Mesodermal cell (in vitro differentiated cells): ENCODE measurements at regions not wholly inside any gene's neighbourhood (a gene's known extent, or its start where the extent isn't known, plus 50 kb on each side); places are given as distances from the start of the nearest gene placed in this dataset.
"Not testable (repeated sequence)": the region's sequence is repeated elsewhere in the genome, so short reads cannot be mapped to it uniquely, and the experiment has no call there.

Experiments used
- H3K27ac ChIP-seq: 2 replicates; pipeline ENCODE4 v1.7.0; 2013; ENCODE audit warnings: mild to moderate bottlenecking, low read depth, low read length, moderate library complexity; ENCODE audit not compliant: severe bottlenecking
- H3K36me3 ChIP-seq: 2 replicates; pipeline ENCODE4 v1.7.1; 2013; ENCODE audit warnings: mild to moderate bottlenecking, low read length, moderate library complexity; ENCODE audit not compliant: control insufficient read depth, insufficient read depth
- H3K4me1 ChIP-seq: one replicate; pipeline ENCODE4 v1.7.1; 2013; ENCODE audit warnings: mild to moderate bottlenecking, low read length; ENCODE audit not compliant: insufficient read depth, control insufficient read depth, poor library complexity, severe bottlenecking
- H3K4me3 ChIP-seq: 2 replicates; pipeline ENCODE4 v1.7.0; 2013; ENCODE audit warnings: low read length, control low read depth, mild to moderate bottlenecking; ENCODE audit not compliant: insufficient read depth, poor library complexity, severe bottlenecking; ENCODE audit errors: extremely low read depth
- H3K9me3 ChIP-seq: 2 replicates; pipeline ENCODE4 v1.7.1; 2013; ENCODE audit warnings: mild to moderate bottlenecking, low read length, moderate library complexity; ENCODE audit not compliant: control insufficient read depth
- WGBS, 2 experiments: methylation state at CpG; one replicate each; pipeline ENCODE4 v1.1.5; 2013; ENCODE audit warnings: missing lambda C conversion rate in 2 of 2; ENCODE audit not compliant: insufficient coverage in 2 of 2; 5-methylcytosine and 5-hydroxymethylcytosine counted together

DNA sequence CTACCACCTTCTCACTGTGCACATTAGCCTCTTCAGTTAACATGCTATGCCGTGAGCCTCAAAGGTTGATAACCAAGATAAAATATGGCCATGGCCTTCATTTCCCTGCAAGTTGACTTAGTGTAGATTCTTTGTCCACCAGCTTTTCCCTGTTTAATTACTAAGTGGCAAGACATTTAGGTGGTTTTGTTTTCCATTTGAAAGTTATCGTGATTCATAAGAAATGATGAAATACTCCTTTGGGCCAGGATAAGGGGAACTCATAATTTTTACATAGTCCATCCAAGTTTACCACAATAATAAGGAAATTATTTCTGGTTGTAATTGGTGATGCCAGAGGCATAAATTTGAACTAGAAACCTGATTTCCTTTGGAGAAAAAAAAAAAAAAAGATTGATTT lies 609.6 kb downstream of the TAF11L14 start:
- Histone ChIP-seq H3K4me1 (no peaks in the 10 kb centered on the region), H3K4me3 (no peak overlapping the region), H3K36me3 (no peaks in the 10 kb centered on the region), H3K9me3 (no peaks in the 10 kb centered on the region), H3K27ac (no peak overlapping the region)
- WGBS, 2 experiments = 100% methylated on average over 1 of the region's 2 CpGs

DNA sequence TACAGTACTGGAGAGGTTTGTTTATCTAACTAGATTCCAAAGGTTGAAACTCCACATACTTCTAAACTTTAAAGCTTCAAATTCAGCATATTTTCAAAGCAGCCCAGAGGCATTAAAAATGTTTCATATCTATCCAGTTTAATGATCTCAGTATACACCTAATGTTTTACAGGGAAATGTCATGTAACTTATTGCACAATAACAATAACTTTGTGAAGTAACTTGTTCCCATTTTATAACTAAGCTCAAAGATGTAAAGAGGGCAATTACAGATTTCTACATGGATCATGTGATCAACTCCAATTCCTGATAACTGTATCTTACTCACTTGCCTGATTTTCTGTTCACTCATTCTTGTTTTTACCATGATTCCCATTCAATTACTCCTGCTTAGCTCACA lies 610.0 kb downstream of the TAF11L14 start:
- no peak overlapping the region for H3K27ac ChIP-seq
- no peaks in the 10 kb centered on the region for H3K4me1 ChIP-seq
- no peaks in the 10 kb centered on the region for H3K9me3 ChIP-seq
- H3K4me3 ChIP-seq = no peak overlapping the region
- no peaks in the 10 kb centered on the region for H3K36me3 ChIP-seq

DNA sequence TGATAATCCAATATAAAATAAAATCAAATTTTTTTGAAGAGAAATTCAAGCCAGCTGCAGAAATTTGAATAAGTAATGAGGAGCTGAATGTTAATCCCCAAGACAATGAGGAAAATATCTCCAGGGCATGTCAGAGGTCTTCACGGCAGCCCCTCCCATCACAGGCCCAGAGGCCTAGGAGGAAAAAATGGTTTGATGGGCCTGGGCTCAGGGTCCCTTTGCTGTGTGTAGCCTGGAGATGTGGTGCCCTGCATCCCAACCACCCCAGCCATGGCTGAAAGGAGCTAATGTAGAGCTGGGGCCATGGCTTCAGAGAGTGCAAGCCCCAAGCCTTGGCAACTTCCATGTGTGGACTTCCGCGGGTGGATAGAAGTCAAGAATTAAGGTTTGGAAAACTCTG lies 618.3 kb downstream of the TAF11L14 start:
- H3K36me3 ChIP-seq = no peaks in the 10 kb centered on the region
- no peaks in the 10 kb centered on the region for H3K4me1 ChIP-seq
- WGBS, 2 experiments = 100% methylated on average over 2 of the region's 3 CpGs; no CpG with 5 or more reads in 1 of the 2 experiments
- no peak overlapping the region for H3K27ac ChIP-seq
- H3K9me3 ChIP-seq = peaks cover 22% of the 10 kb centered on the region
- no peak overlapping the region for H3K4me3 ChIP-seq

DNA sequence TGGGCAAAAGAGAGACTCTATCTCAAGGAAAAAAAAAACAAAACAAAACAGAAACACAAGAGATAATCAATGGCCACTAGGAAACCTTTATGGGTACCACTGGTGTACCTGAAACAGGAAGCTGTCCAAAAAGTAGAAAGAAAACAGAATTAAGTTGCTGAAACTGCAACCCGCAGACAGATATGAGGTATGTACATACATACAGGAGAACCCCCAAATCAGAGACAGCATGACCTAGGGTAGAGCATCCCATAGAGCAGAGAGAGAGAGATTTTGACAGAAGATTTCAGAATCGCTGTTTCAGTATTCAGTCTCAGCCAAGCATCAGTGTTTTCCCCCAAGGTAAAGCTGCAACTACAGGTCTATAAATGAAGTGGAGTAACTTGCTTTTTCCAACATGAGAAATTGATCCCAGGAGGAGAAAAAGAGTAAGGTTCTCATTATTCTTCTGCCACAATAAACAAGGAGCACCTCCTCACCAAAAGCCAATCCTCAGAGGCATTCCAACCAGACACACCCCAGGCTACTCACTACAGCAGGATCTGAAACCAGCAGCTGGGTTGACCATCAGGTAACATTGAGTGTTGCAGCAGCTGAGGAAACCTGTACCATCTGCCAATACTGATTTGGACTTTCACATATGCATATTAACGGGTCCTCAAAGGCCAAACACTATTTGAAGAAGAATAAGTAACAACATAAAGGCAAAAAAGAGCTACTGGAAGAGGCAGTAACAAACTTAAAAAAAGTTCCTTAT lies 630.0 kb downstream of the TAF11L14 start:
- H3K36me3 ChIP-seq = no peaks in the 10 kb centered on the region
- H3K4me3 ChIP-seq = no peak overlapping the region

DNA sequence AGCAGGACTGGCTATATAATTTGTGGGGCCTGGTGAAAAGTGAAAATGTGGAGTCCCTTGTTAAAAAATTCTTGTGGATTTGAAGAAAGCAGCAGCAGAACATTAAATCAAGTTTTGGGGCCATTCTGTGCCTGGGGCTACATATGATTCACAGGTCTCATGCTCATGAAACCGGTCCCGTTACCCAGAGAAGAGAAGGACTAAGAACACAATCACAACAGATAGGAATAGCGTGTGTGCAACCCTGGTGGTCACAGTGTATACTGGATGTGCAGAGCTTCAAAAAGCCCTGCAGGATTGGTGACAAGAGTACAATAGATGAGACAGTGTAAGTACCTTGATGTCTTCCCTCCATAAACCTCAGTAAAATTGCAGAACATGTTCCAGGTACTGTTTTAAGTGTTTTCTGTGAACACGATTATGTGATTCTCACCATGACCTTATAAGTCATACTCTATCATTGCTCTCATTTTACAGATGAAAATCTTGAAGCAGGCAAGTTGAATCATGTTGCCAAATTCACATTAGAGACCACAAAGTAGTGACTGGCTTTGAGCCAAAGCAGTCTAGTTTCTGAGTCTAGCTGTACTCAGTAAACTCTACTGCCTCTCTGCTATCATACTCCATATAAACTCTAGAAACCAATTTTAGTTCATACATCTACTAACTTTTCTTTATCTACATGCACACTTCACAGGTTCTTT lies 636.5 kb downstream of the TAF11L14 start:
- 94 to 97% methylated on average over 2 to 4 of the region's 4 CpGs for WGBS, 2 experiments
- Histone ChIP-seq H3K9me3 (no peaks in the 10 kb centered on the region), H3K4me3 (no peak overlapping the region), H3K36me3 (no peaks in the 10 kb centered on the region), H3K4me1 (no peaks in the 10 kb centered on the region), H3K27ac (no peak overlapping the region)

More for the DNA sequence above, 630.0 kb downstream of the TAF11L14 start:
- H3K9me3 ChIP-seq = no peaks in the 10 kb centered on the region
- no peak overlapping the region for H3K27ac ChIP-seq
- H3K4me1 ChIP-seq = no peaks in the 10 kb centered on the region
- WGBS, 2 experiments = 100% methylated on average over 2 of the region's 3 CpGs

DNA sequence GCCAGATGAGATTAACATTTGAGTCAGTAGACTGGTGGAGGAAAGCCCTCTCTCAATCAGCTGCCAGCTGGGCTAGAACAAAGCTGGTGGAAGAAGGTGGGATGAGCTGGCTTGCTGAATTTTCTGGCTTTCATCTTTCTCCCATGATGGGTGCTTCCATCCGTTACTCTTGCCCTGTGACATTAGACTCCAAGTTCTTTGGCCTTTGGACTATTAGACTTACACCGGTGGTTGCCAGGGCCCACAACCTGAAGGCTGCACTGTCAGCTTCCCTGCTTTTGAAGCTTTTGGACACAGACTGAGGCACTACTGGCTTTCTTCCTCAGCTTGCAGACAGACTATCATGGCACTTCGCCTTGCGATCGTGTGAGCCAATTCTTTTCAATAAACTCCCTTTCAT lies 642.7 kb downstream of the TAF11L14 start:
- no peak overlapping the region for H3K27ac ChIP-seq
- H3K9me3 ChIP-seq = no peaks in the 10 kb centered on the region
- no peak overlapping the region for H3K4me3 ChIP-seq
- 91 to 92% methylated on average over 5 of the region's 5 CpGs for WGBS, 2 experiments
- no peaks in the 10 kb centered on the region for H3K36me3 ChIP-seq
- H3K4me1 ChIP-seq = no peaks in the 10 kb centered on the region

DNA sequence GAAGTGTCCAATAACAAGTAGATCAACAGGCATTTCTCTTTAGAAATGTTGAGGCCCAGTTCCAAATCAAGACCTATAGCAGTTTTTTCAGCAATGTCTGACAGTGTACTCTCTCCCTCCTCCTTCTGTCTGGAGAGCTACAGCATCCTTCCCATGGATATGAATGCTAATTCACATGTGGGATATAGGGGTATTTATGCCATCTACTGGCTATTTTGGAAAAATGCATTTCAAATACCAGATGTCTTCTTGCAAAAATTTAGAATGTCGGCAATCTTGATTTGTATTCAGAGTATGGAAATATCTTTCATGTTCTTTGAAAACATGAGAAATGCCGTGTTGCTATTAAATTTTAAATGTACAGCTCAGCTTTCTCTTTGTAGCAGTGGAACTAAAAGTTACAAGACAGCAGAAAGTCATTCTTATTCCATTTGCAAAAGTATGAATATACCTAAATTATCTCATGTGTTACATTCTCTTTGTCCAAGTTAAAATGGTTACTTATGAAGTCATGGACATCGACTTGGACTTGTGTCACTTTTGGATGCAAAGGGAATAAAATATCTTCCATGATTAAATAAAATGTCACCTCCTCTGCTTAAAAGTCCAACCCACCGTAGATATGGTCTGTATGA lies 647.8 kb downstream of the TAF11L14 start:
- no peaks in the 10 kb centered on the region for H3K9me3 ChIP-seq

DNA sequence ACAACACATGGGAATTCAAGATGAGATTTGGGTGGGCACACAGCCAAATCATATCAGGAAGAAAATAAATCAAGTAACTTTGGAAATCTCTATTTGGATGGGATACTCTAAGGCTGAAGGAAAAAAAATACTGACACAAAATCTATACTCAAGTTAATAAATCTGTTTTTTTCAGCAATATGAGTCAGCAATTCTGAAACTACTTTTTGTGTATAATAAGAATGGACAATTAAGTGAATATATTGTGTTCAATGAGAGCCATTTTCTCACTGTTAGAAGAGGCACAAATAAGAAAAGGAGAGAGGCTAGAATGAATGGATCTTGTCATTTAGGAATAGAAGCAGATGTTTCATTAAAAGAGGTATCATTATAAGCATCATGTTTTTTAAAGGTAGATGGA lies 651.0 kb downstream of the TAF11L14 start:
- Histone ChIP-seq H3K4me3 (no peak overlapping the region), H3K27ac (no peak overlapping the region), H3K9me3 (no peaks in the 10 kb centered on the region), H3K36me3 (no peaks in the 10 kb centered on the region), H3K4me1 (no peaks in the 10 kb centered on the region)

More for the DNA sequence above, 647.8 kb downstream of the TAF11L14 start:
- Histone ChIP-seq H3K36me3 (no peaks in the 10 kb centered on the region), H3K4me1 (no peaks in the 10 kb centered on the region), H3K4me3 (no peak overlapping the region), H3K27ac (no peak overlapping the region)
- WGBS, 2 experiments = 80% methylated on average over 2 of the region's 4 CpGs; no CpG with 5 or more reads in 1 of the 2 experiments

DNA sequence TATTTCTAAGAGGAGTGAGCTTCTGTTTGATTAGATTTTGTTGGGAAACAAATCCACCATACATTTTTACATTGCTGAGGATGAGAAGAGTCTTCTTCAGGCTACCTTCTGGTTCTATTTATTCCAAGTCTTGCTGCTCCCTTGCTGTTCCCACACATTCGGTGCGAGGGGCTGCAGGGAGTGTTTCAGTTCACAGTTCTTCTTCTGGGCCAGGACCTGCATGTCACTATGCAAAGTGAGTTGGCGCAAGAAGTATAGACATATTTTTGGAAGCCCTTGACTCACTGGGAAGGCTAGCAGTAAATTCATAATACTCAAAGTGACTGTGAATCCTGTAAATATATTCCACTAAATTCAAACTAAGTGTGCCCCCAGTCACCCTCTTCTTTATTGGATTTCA lies 657.9 kb downstream of the TAF11L14 start:
- WGBS, 2 experiments = 86% methylated on average over 2 of the region's 3 CpGs
- Histone ChIP-seq H3K27ac (no peak overlapping the region), H3K36me3 (no peaks in the 10 kb centered on the region), H3K4me3 (no peak overlapping the region), H3K4me1 (no peaks in the 10 kb centered on the region), H3K9me3 (no peaks in the 10 kb centered on the region)

DNA sequence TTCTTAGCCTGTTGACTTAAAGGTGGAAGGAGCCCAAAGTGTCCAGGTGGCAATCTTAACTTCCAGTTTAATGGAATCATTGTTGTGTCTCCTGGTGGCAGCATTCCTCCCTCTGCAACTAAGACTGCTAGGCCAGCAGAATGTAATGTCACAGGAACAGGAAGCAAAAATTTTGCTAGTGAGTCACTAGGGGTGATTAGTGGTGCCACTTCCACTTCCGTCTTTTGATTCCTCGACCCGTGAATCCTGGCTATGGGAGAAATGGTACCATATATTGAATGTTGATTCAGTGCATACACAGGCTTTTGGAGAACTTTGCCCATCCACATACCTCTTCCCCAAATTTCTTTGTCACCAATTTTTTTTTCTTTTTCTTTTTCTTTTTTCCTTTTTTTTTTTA lies 661.4 kb downstream of the TAF11L14 start:
- H3K4me3 ChIP-seq, H3K9me3 ChIP-seq, H3K4me1 ChIP-seq, H3K27ac ChIP-seq, H3K36me3 ChIP-seq: not testable (repeated sequence)
- 100% methylated on average over 1 of the region's 3 CpGs; no CpG with 5 or more reads in 1 of the 2 experiments for WGBS, 2 experiments

DNA sequence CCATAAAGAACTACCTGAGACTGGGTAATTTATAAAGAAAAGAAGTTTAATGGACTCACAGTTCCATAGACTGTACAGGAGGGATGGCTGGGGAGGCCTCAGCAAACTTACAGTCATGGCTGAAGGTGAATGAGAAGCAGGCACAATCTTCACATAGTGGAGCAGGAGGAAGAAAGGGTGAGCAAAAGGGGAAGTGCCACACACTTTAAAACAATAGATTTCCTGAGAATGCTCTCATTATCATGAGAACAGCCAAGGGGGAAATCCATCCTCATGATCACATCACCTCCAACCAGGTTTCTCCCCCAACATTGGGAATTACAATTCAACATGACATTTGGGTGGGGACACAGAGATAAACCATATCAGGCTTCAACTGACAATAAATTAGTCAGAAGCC lies 664.9 kb downstream of the TAF11L14 start:
- Histone ChIP-seq H3K27ac (no peak overlapping the region), H3K4me3 (no peak overlapping the region), H3K4me1 (no peaks in the 10 kb centered on the region), H3K36me3 (no peaks in the 10 kb centered on the region), H3K9me3 (no peaks in the 10 kb centered on the region)
